ENCODE measurements at regions not wholly inside any gene's neighbourhood (a gene's known extent, or its start where the extent isn't known, plus 50 kb on each side); places are given as distances from the start of the nearest gene placed in this dataset.

DNA sequence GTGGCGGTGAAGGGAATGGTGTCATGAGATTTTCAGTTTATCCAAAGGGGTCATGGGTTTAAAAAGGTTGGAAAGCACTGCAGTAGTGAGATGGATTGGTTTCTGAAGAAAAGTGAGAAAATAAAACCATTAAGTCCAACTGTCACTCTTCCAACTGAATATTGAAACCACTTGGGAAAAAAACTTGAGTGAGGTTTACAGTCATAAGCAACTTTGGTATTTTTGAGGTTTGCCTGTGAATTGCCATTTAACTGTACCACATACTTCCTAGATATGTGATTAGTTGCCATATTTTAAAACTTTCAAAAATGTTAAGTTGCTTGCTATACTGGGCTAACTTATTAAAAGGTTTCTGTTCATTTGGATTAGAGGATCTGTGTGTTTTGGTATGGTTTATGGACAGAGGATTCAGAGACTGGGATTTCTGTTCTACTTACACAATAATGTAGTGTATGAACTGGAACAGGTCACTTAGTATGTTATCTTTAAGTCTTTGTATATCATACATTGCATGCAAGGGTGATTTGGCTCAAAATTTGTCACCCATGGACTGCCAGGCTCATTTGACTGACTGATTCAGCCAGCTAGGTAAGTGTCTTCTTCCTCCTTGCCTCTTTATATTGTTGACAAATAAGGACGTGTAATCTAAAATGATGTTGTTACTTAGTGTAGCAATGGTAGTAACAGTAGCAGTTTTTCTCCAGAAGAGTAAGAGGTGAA lies 201.4 kb upstream of the EOMES start:
- Histone ChIP-seq H3K9me3 (no peaks in the 10 kb centered on the region), H3K4me1 (no peaks in the 10 kb centered on the region), H3K36me3 (no peaks in the 10 kb centered on the region), H3K27ac (no peak overlapping the region), H3K27me3 (no peaks in the 10 kb centered on the region), H3K4me3 (no peak overlapping the region)
- DNase-seq (ENCODE audit: low spot score in 2 of 2) = no peak
- TF ChIP-seq POLR2AphosphoS5 (IDR thresholded peaks at IDR 0.05) (no peak), POLR2A (IDR thresholded peaks at IDR 0.05) (no peak)
- TF ChIP-seq, protein P1, sequence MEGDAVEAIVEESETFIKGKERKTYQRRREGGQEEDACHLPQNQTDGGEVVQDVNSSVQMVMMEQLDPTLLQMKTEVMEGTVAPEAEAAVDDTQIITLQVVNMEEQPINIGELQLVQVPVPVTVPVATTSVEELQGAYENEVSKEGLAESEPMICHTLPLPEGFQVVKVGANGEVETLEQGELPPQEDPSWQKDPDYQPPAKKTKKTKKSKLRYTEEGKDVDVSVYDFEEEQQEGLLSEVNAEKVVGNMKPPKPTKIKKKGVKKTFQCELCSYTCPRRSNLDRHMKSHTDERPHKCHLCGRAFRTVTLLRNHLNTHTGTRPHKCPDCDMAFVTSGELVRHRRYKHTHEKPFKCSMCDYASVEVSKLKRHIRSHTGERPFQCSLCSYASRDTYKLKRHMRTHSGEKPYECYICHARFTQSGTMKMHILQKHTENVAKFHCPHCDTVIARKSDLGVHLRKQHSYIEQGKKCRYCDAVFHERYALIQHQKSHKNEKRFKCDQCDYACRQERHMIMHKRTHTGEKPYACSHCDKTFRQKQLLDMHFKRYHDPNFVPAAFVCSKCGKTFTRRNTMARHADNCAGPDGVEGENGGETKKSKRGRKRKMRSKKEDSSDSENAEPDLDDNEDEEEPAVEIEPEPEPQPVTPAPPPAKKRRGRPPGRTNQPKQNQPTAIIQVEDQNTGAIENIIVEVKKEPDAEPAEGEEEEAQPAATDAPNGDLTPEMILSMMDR (IDR thresholded peaks at IDR 0.05) = no peak
- intact Hi-C loops (cut with DNase I; ENCODE audit: low total_unique reads) = no loop called here

DNA sequence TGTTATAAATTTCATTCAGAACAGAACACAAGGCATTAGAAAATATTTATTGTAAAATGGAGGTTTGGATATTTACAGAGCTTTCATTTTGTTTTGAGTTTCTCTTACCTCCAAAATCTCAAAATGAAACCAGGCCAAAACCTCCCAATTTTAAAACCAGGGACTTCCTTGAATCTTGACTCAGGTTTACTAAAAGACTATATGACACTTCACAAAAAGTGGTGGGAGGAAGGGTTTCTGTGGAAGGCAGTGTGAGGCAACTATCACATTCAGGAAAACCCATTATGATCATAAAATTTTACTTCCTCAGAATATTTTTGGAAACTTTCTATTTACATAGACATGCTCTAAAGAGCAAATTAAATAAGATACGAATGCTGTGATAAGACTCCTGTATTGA lies 205.8 kb upstream of the EOMES start:
- no peaks in the 10 kb centered on the region for H3K9me3 ChIP-seq
- intact Hi-C loops (cut with DNase I; ENCODE audit: low total_unique reads) = no loop called here
- TF ChIP-seq, protein P1 (IDR thresholded peaks at IDR 0.05) = no peak
- TF ChIP-seq POLR2AphosphoS5 (IDR thresholded peaks at IDR 0.05) (no peak), POLR2A (IDR thresholded peaks at IDR 0.05) (no peak)
- no peak overlapping the region for H3K27ac ChIP-seq
- H3K4me3 ChIP-seq = no peak overlapping the region
- no peak for DNase-seq (ENCODE audit: low spot score in 2 of 2)
- H3K4me1 ChIP-seq = no peaks in the 10 kb centered on the region
- H3K27me3 ChIP-seq = no peaks in the 10 kb centered on the region
- H3K36me3 ChIP-seq = no peaks in the 10 kb centered on the region

DNA sequence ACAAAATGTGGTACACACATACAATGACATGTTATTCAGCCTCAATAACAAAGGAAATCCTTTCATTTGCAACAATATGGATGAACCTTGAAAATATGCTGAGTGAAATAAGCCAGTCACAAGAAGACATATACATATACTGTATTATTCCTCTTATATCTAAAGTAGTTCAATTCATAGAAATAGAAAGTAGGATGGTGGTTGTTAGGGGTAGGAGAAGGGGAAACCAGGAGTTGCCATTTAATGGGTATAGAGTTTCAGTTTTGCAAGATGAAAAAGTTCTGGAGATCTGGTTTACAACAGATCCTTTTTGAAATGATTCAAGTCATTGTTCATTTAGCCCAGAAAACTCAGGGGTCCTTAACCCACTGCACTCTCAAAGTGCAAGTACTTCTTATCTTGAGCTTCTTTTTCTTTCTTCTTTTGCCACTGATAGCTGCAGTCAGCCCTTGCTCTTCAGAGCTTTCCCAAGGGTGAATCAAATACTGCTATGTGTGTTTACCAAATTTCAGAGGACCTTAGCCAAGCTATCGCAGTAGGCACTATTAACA lies 208.0 kb upstream of the EOMES start:
- intact Hi-C loops (cut with DNase I; ENCODE audit: low total_unique reads) = no loop called here

DNA sequence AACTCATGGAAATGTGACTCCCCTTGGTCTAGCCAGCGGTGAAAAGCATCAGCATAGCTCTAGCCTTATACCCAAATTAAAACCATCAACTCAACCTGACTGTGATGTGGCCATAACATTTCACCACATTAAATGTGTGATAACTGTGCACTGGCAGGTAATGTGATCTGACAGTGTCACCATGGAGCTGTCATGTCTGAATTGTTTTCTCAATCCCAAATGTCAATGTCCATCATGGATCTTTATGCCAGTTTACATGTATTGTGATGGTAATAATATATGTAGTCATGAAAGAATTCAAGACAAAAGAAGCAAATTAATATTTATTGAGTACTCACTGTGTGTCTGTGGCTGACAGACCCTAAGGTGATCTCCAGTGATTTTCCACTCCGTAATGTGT lies 213.4 kb upstream of the EOMES start:
- intact Hi-C loops (cut with DNase I; ENCODE audit: low total_unique reads) = no loop called here
- H3K9me3 ChIP-seq = no peaks in the 10 kb centered on the region
- H3K4me3 ChIP-seq = no peak overlapping the region
- no peaks in the 10 kb centered on the region for H3K27me3 ChIP-seq
- no peak for DNase-seq (ENCODE audit: low spot score in 2 of 2)
- no peaks in the 10 kb centered on the region for H3K4me1 ChIP-seq
- H3K36me3 ChIP-seq = no peaks in the 10 kb centered on the region
- TF ChIP-seq POLR2A (IDR thresholded peaks at IDR 0.05) (no peak), POLR2AphosphoS5 (IDR thresholded peaks at IDR 0.05) (no peak)
- TF ChIP-seq, protein P1 (IDR thresholded peaks at IDR 0.05) = no peak
- H3K27ac ChIP-seq = no peak overlapping the region

More for the DNA sequence above, 208.0 kb upstream of the EOMES start:
- DNase-seq (ENCODE audit: low spot score in 2 of 2) = no peak
- TF ChIP-seq POLR2AphosphoS5 (IDR thresholded peaks at IDR 0.05) = no peak
- TF ChIP-seq, protein P1 (IDR thresholded peaks at IDR 0.05) = no peak
- no peak for TF ChIP-seq POLR2A (IDR thresholded peaks at IDR 0.05)
- Histone ChIP-seq H3K4me1 (no peaks in the 10 kb centered on the region), H3K27me3 (no peaks in the 10 kb centered on the region), H3K9me3 (no peaks in the 10 kb centered on the region), H3K4me3 (no peak overlapping the region), H3K27ac (no peak overlapping the region), H3K36me3 (no peaks in the 10 kb centered on the region)

DNA sequence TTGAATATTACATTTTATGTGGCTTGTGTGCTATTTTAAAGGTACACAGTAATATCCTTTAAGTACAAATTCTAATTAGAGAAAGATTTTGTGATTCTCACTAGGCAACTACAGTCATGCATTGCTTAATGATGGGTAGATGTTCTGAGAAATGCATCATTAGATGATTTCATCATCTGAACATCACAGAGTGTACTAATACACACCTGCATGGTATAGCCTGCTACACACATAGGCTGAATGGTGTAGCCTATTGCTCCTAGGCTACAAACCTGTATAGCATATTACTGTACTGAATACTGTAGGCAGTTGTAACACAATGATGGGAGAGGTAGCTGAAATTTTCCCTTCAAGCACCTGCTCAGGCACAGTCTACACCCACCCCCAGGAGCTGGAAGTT lies 217.4 kb upstream of the EOMES start:
- Histone ChIP-seq H3K4me1 (no peaks in the 10 kb centered on the region), H3K27me3 (no peaks in the 10 kb centered on the region), H3K27ac (no peak overlapping the region), H3K4me3 (no peak overlapping the region), H3K9me3 (no peaks in the 10 kb centered on the region), H3K36me3 (no peaks in the 10 kb centered on the region)
- no peak for TF ChIP-seq POLR2A (IDR thresholded peaks at IDR 0.05)
- TF ChIP-seq POLR2AphosphoS5 (IDR thresholded peaks at IDR 0.05) = no peak
- TF ChIP-seq, protein P1 (IDR thresholded peaks at IDR 0.05) = no peak
- no peak for DNase-seq (ENCODE audit: low spot score in 2 of 2)
- intact Hi-C loops (cut with DNase I; ENCODE audit: low total_unique reads) = no loop called here

Measured in breast epithelium (tissue), 4 donors.